ENCODE measurements at regions not wholly inside any gene's neighbourhood (a gene's known extent, or its start where the extent isn't known, plus 50 kb on each side); places are given as distances from the start of the nearest gene placed in this dataset.

DNA sequence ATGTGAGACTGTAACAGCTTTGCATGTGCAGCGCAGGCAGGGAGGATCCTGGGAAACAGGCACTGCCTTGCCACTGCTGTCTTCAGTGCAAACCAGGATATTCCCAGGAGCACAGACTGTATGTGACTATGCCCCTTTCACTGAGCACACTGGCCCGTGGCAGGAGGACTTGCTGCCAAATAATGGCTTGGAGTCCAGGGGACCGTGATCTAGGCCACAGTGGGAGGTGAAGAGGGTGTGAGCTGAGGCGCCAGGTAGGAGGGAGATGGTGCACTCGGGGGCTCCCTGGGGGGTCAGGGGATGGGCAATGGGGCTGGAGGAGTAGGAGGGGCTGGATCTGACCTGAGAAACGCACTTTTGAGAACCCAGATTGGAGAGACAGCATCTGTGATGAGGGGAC, 193.4 kb upstream of the ZNF32 start:
- TF ChIP-seq, protein P1, sequence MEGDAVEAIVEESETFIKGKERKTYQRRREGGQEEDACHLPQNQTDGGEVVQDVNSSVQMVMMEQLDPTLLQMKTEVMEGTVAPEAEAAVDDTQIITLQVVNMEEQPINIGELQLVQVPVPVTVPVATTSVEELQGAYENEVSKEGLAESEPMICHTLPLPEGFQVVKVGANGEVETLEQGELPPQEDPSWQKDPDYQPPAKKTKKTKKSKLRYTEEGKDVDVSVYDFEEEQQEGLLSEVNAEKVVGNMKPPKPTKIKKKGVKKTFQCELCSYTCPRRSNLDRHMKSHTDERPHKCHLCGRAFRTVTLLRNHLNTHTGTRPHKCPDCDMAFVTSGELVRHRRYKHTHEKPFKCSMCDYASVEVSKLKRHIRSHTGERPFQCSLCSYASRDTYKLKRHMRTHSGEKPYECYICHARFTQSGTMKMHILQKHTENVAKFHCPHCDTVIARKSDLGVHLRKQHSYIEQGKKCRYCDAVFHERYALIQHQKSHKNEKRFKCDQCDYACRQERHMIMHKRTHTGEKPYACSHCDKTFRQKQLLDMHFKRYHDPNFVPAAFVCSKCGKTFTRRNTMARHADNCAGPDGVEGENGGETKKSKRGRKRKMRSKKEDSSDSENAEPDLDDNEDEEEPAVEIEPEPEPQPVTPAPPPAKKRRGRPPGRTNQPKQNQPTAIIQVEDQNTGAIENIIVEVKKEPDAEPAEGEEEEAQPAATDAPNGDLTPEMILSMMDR (IDR thresholded peaks at IDR 0.05 in 2 of 3, conservative IDR thresholded peaks at IDR 0.05 in 1 of 3; ENCODE audit: borderline replicate concordance in 1 of 3, insufficient read depth in 1 of 3, low read depth in 2 of 3, low read length in 2 of 3), result no peak
- no peak for TF ChIP-seq POLR2A (IDR thresholded peaks at IDR 0.05; ENCODE audit: borderline replicate concordance, extremely low read depth, insufficient read depth, insufficient read length)
- TF ChIP-seq, protein P2, sequence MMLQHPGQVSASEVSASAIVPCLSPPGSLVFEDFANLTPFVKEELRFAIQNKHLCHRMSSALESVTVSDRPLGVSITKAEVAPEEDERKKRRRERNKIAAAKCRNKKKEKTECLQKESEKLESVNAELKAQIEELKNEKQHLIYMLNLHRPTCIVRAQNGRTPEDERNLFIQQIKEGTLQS (IDR thresholded peaks at IDR 0.05), result no peak
- no peak for TF ChIP-seq EGR1 (IDR thresholded peaks at IDR 0.05; ENCODE audit: low read depth)
- no peak for TF ChIP-seq EZH2 (IDR thresholded peaks at IDR 0.05)
- TF ChIP-seq ELF1 (IDR thresholded peaks at IDR 0.05; ENCODE audit: borderline replicate concordance, low read depth), result no peak

All from HCT116 (cell line).